AG04450 (cell line): ENCODE measurements at regions not wholly inside any gene's neighbourhood (a gene's known extent, or its start where the extent isn't known, plus 50 kb on each side); places are given as distances from the start of the nearest gene placed in this dataset.
"Not testable (repeated sequence)": the region's sequence is repeated elsewhere in the genome, so short reads cannot be mapped to it uniquely, and the experiment has no call there.

Experiments
- CTCF ChIA-PET: fragments of 300-600, 350-600 bp; formaldehyde crosslinking; extraction: SDS; loops from one replicate; lab custom pipeline; 2022; ENCODE audit warnings: antibody characterized with exemption, inconsistent platforms; lab: Charles Lee
- POLR2A ChIA-PET: fragments of 350-600 bp; formaldehyde crosslinking; extraction: SDS; loops from one replicate; lab custom pipeline; 2021; ENCODE audit warnings: antibody characterized with exemption, inconsistent platforms; lab: Yijun Ruan, JAX
- DNase-seq: peaks from one replicate; pipeline ENCODE4 v3.0.0-alpha.2; 2011; ENCODE audit warnings: low read depth, low spot score
- H3K27ac ChIP-seq: one replicate; pipeline ENCODE4 v1.5.1; 2012; ENCODE audit warnings: low read depth, low read length, control low read depth
- H3K27me3 ChIP-seq: one replicate; pipeline ENCODE4 v1.6.0; 2012; ENCODE audit warnings: low read length; ENCODE audit not compliant: control insufficient read depth, insufficient read depth
- H3K4me3 ChIP-seq: 2 replicates; pipeline ENCODE4 v1.5.1; 2011; ENCODE audit warnings: mild to moderate bottlenecking, low read depth, low read length, control low read depth
- H3K9me3 ChIP-seq: 2 replicates; pipeline ENCODE4 v1.5.1; 2012; ENCODE audit warnings: low read length; ENCODE audit not compliant: control insufficient read depth, insufficient read depth
- TF ChIP-seq, protein P1 (sequence below): IDR thresholded peaks from 2 replicates; pipeline ENCODE4 v1.5.1; 2011; ENCODE audit warnings: low read depth, low read length, control low read depth, inconsistent platforms

DNA sequence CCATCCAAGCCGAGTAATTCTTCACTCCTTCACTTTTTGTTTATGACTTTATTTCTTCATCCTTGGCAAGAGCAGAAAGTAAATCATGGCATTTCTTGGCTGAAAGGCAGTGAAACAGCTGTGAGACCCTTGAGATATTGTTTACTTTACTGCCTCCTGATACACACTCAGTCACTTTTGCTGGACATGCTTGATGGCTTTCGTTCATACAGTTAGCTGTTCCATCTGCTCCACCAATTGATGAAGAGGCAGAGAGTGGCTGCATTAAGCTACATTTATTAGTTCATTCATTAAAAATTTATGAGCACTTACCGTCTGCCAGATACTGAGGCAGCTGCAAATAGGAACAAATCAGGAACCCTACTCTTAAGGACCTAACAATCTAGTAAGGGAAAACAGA lies 184.4 kb upstream of the OR13F1 start:
- H3K4me3 ChIP-seq = no peak overlapping the region
- H3K9me3 ChIP-seq = peaks cover 11% of the 10 kb centered on the region
- ChIA-PET POLR2A (no interaction called here), CTCF (no interaction called here)
- no peaks in the 10 kb centered on the region for H3K27me3 ChIP-seq
- H3K27ac ChIP-seq = no peak overlapping the region
- TF ChIP-seq, protein P1, sequence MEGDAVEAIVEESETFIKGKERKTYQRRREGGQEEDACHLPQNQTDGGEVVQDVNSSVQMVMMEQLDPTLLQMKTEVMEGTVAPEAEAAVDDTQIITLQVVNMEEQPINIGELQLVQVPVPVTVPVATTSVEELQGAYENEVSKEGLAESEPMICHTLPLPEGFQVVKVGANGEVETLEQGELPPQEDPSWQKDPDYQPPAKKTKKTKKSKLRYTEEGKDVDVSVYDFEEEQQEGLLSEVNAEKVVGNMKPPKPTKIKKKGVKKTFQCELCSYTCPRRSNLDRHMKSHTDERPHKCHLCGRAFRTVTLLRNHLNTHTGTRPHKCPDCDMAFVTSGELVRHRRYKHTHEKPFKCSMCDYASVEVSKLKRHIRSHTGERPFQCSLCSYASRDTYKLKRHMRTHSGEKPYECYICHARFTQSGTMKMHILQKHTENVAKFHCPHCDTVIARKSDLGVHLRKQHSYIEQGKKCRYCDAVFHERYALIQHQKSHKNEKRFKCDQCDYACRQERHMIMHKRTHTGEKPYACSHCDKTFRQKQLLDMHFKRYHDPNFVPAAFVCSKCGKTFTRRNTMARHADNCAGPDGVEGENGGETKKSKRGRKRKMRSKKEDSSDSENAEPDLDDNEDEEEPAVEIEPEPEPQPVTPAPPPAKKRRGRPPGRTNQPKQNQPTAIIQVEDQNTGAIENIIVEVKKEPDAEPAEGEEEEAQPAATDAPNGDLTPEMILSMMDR = no peak
- DNase-seq = no peak

DNA sequence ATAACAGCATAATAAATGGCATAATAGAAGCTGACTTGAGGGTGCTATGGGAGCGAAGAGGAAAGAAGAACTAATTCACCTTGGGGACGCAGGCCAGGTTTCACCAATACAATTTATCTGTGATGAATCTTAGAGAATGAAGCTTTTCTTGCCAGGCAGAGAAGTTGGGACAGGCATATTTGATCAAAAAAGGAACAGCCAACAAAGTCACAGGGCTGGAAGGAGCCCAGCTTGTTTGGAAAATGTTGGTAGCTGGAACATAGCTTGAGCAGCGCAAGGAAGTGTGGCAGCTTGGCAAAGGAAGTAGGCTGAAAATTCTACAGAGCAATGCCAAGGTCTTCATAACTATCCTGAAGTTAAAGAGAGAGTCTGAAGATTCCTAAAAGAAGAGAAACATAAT lies 181.5 kb upstream of the OR13F1 start:
- ChIA-PET CTCF (no interaction called here), POLR2A (no interaction called here)
- H3K27me3 ChIP-seq = no peaks in the 10 kb centered on the region

DNA sequence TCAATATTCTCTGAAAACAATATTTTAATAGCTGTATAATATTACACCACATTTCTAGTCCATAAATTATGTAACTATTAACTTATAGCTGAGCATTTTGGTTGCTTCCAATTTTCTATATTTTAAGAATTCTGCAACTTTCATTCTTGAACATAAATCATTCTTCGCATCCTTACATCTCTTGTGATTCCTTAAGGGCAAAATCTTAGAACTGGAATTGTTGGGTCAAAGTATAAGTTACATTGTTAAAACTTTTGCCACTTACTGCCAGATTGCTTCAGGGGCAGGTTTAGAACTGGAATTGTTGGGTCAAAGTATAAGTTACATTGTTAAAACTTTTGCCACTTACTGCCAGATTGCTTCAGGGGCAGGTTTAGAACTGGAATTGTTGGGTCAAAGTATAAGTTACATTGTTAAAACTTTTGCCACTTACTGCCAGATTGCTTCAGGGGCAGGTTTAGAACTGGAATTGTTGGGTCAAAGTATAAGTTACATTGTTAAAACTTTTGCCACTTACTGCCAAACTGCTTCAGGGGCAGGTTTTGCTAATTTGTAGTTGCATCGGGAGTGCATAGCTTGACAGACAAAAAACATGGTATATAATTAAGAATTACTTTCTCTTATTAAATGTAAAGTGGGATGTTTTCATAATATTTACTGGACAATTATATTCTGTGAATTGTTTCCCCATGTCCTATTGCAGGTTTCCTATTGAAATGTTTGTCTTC lies 179.9 kb upstream of the OR13F1 start:
- CTCF ChIA-PET = interaction anchor here (0.6 kb wide), 1 partner anchor 531 kb away, joined by 4 read pairs; no protein-coding TSS in a partner anchor

More for the DNA sequence above, 181.5 kb upstream of the OR13F1 start:
- H3K9me3 ChIP-seq = peaks cover 3% of the 10 kb centered on the region; the same call in 1 of the 2 replicates
- H3K27ac ChIP-seq = no peak overlapping the region
- no peak overlapping the region for H3K4me3 ChIP-seq
- no peak for DNase-seq
- TF ChIP-seq, protein P1 = no peak

DNA sequence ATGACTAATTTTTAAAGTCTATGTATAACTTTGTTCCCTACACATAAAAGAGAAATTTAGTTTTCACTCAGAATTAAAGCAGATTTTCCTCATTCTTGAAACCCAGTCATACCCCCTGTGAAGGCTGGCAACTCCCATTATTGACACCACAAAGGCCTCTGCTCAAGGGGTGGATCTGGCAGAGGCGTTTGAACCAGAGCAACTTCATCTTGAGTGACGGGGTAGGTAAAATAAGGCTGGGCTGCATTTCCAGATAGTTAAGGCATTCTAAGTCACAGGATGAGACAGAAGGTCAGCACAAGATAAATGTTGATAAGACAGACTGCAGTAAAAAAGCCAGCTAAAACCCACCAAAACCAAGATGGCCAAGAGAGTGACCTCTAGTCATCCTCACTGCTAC lies 177.2 kb upstream of the OR13F1 start:
- TF ChIP-seq, protein P1 = no peak
- Histone ChIP-seq H3K27me3 (no peaks in the 10 kb centered on the region), H3K9me3 (peaks cover 12% of the 10 kb centered on the region), H3K27ac (no peak overlapping the region), H3K4me3 (no peak overlapping the region)
- POLR2A ChIA-PET = no interaction called here
- CTCF ChIA-PET = no interaction called here
- no peak for DNase-seq

More for the DNA sequence above, 179.9 kb upstream of the OR13F1 start:
- POLR2A ChIA-PET, DNase-seq, H3K9me3 ChIP-seq, H3K27me3 ChIP-seq, H3K27ac ChIP-seq, H3K4me3 ChIP-seq: not testable (repeated sequence)

DNA sequence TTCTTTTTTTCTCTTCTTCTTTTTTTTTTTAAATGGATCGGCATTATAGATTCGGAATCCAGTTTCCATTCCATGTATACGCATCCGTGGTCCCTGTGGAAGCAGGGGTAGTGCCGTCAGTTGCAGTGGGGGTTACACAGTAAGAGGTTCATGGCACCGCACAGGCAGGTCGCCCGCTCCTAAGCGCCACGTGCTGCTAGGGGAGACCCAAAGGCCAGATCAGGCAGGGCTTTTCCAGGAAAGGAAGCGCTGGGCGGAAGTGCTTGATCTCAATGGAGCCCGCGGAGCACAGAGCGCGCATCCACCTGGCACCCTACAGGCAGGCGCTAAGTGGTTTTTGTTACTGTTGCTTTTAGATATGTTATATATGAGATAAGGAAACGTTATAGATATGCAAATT lies 174.8 kb upstream of the OR13F1 start:
- peaks cover 10% of the 10 kb centered on the region for H3K9me3 ChIP-seq
- H3K27ac ChIP-seq = no peak overlapping the region
- no peaks in the 10 kb centered on the region for H3K27me3 ChIP-seq
- CTCF ChIA-PET = no interaction called here
- POLR2A ChIA-PET = no interaction called here
- TF ChIP-seq, protein P1 = no peak
- no peak overlapping the region for H3K4me3 ChIP-seq
- no peak for DNase-seq
